ENCODE measurements at regions not wholly inside any gene's neighbourhood (a gene's known extent, or its start where the extent isn't known, plus 50 kb on each side); places are given as distances from the start of the nearest gene placed in this dataset.
"Not testable (repeated sequence)": the region's sequence is repeated elsewhere in the genome, so short reads cannot be mapped to it uniquely, and the experiment has no call there.

DNA sequence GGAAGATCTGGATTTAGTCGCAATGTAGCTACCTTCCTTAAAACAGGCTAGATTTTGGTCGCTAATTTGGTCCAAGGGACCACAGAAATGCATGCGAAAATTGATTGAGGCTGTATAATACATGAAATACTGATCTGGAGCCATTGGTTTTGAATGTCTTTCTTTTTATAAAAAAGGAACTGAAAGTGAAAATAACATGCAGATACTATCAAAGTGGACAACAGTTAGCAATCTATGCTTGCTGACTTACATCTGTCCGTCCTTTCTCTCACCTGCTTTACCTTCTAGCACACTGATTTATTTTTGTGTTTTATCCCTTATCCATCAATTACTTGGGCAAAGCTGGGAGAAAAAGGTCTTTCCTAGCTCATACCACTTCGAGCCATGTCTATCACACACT, 1459.8 kb upstream of the ACVR2A start:
- TF ChIP-seq EZH2 (IDR thresholded peaks at IDR 0.05; ENCODE audit: low read depth): no peak
- TF ChIP-seq, protein P1, sequence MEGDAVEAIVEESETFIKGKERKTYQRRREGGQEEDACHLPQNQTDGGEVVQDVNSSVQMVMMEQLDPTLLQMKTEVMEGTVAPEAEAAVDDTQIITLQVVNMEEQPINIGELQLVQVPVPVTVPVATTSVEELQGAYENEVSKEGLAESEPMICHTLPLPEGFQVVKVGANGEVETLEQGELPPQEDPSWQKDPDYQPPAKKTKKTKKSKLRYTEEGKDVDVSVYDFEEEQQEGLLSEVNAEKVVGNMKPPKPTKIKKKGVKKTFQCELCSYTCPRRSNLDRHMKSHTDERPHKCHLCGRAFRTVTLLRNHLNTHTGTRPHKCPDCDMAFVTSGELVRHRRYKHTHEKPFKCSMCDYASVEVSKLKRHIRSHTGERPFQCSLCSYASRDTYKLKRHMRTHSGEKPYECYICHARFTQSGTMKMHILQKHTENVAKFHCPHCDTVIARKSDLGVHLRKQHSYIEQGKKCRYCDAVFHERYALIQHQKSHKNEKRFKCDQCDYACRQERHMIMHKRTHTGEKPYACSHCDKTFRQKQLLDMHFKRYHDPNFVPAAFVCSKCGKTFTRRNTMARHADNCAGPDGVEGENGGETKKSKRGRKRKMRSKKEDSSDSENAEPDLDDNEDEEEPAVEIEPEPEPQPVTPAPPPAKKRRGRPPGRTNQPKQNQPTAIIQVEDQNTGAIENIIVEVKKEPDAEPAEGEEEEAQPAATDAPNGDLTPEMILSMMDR (conservative IDR thresholded peaks at IDR 0.05): no peak
- ChIA-PET POLR2A (ENCODE audit: unreplicated experiment) (no interaction called here), CTCF (no interaction called here)
- Histone ChIP-seq H3K27ac (no peak overlapping the region), H3K36me3 (ENCODE audit: low read depth) (no peaks in the 10 kb centered on the region), H3K4me2 (no peak overlapping the region), H3K79me2 (ENCODE audit: low read depth) (no peaks in the 10 kb centered on the region), H3K9me3 (ENCODE audit: insufficient read depth, low read depth) (no peaks in the 10 kb centered on the region), H3K9me2 (ENCODE audit: insufficient read depth) (no peaks in the 10 kb centered on the region), H3K27me3 (ENCODE audit: insufficient read depth, low read depth) (no peaks in the 10 kb centered on the region), H3K4me1 (replicated peaks; ENCODE audit: insufficient read depth) (no peaks in the 10 kb centered on the region), H3K4me3 (no peak overlapping the region), H3F3A (ENCODE audit: insufficient read depth, low read depth) (no peaks in the 10 kb centered on the region), H2AFZ (no peak overlapping the region), H4K20me1 (ENCODE audit: insufficient read depth) (no peaks in the 10 kb centered on the region)
- DNase-seq: no peak
- BruUV-seq (replicated peaks): no TSS peak
- intact Hi-C loops (cut with micrococcal nuclease; ENCODE audit: unreplicated experiment): no loop called here

DNA sequence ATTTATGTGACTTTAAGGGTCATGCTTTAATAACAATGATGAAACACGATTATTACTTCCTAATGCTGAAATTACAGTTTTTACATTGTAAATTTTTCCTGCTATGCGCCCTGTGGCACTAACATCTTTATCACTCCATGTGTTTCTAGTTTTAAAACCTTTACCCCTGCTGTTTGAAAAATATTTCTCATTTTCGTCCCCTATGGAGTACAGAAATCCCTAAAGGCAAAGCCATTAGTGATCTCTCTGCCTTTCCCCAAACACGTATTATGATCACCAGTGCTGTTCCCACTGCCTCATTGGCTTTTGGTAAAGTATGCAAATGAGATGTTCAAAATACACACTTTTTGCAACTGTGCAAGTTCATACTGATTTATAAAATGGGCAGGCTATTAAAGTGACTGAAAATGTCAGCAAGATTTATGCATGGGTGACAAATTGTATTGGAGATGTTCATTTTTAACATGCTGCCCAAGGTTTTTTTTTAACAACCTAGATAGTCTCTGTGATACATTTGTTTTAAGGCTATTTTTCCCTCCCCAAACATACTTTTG, 1468.2 kb upstream of the ACVR2A start:
- POLR2A ChIA-PET (ENCODE audit: unreplicated experiment): no interaction called here
- CTCF ChIA-PET: no interaction called here

DNA sequence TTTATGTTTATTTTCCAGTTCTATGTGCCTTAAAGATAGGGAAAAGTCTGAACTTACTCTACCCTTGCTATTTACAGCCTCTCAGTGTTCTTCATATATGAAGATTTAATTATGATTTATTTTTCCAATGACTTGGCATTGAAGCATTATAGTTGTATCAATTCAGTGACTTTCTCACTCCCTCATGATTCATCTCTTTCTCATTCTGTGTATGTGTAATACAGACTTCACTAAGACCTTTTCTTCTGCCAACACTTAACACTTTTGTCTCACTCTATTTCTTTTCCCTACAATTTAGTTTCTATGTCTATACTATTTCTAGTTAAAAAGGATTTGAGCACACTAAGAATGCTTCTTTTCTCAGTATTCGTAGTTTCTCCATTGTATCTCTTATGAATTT, 1470.3 kb upstream of the ACVR2A start:
- Histone ChIP-seq H3K27me3 (ENCODE audit: insufficient read depth, low read depth) (no peaks in the 10 kb centered on the region), H3K4me3 (no peak overlapping the region), H4K20me1 (ENCODE audit: insufficient read depth) (no peaks in the 10 kb centered on the region), H2AFZ (no peak overlapping the region), H3K79me2 (ENCODE audit: low read depth) (no peaks in the 10 kb centered on the region), H3K9me2 (ENCODE audit: insufficient read depth) (no peaks in the 10 kb centered on the region), H3K36me3 (ENCODE audit: low read depth) (no peaks in the 10 kb centered on the region), H3K27ac (no peak overlapping the region), H3K9me3 (ENCODE audit: insufficient read depth, low read depth) (no peaks in the 10 kb centered on the region), H3K4me1 (replicated peaks; ENCODE audit: insufficient read depth) (no peaks in the 10 kb centered on the region), H3F3A (ENCODE audit: insufficient read depth, low read depth) (no peaks in the 10 kb centered on the region), H3K4me2 (no peak overlapping the region)
- DNase-seq: no peak
- BruUV-seq (replicated peaks): no TSS peak
- CTCF ChIA-PET: no interaction called here
- POLR2A ChIA-PET (ENCODE audit: unreplicated experiment): no interaction called here
- intact Hi-C loops (cut with micrococcal nuclease; ENCODE audit: unreplicated experiment): no loop called here
- TF ChIP-seq, protein P1 (conservative IDR thresholded peaks at IDR 0.05): no peak

More for the DNA sequence above, 1468.2 kb upstream of the ACVR2A start:
- Histone ChIP-seq H3K9me3 (ENCODE audit: insufficient read depth, low read depth) (no peaks in the 10 kb centered on the region), H3K4me3 (no peak overlapping the region), H3K4me1 (replicated peaks; ENCODE audit: insufficient read depth) (no peaks in the 10 kb centered on the region), H3K36me3 (ENCODE audit: low read depth) (no peaks in the 10 kb centered on the region), H3K27me3 (ENCODE audit: insufficient read depth, low read depth) (no peaks in the 10 kb centered on the region), H3K4me2 (no peak overlapping the region), H3F3A (ENCODE audit: insufficient read depth, low read depth) (no peaks in the 10 kb centered on the region), H3K27ac (no peak overlapping the region), H4K20me1 (ENCODE audit: insufficient read depth) (no peaks in the 10 kb centered on the region), H2AFZ (no peak overlapping the region), H3K9me2 (ENCODE audit: insufficient read depth) (no peaks in the 10 kb centered on the region), H3K79me2 (ENCODE audit: low read depth) (no peaks in the 10 kb centered on the region)
- TF ChIP-seq EZH2 (IDR thresholded peaks at IDR 0.05; ENCODE audit: low read depth): no peak
- TF ChIP-seq, protein P1 (conservative IDR thresholded peaks at IDR 0.05): no peak
- no TSS peak for BruUV-seq (replicated peaks)
- intact Hi-C loops (cut with micrococcal nuclease; ENCODE audit: unreplicated experiment): no loop called here
- DNase-seq: no peak

DNA sequence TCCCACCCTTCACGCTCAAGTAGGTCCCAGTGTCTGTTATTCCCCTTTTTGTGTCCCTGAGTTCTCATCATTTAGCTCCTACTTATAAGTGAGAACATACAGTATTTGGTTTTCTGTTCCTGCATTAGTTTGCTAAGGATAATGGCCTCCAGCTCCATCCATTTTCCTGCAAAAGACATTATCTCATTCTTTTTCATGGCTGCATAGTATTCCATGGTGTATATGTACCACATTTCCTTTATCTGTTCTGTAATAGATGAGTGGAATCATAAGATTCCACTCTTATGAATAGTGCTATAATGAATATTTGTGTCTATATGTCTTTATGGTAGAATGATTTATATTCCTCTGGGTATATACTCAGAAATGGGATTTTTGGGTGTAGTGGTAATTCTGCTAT, 1473.5 kb upstream of the ACVR2A start:
- H3K9me2 ChIP-seq (ENCODE audit: insufficient read depth); H3K4me1 ChIP-seq (replicated peaks; ENCODE audit: insufficient read depth); H3K27me3 ChIP-seq (ENCODE audit: insufficient read depth, low read depth); H3F3A ChIP-seq (ENCODE audit: insufficient read depth, low read depth); H2AFZ ChIP-seq; POLR2A ChIA-PET (ENCODE audit: unreplicated experiment); H3K36me3 ChIP-seq (ENCODE audit: low read depth); H3K27ac ChIP-seq; intact Hi-C loops (cut with micrococcal nuclease; ENCODE audit: unreplicated experiment); H3K9me3 ChIP-seq (ENCODE audit: insufficient read depth, low read depth); DNase-seq; H3K4me3 ChIP-seq; H3K4me2 ChIP-seq; H3K79me2 ChIP-seq (ENCODE audit: low read depth); CTCF ChIA-PET; H4K20me1 ChIP-seq (ENCODE audit: insufficient read depth); BruUV-seq (replicated peaks): not testable (repeated sequence)
